Myocyte (in vitro differentiated cells): ENCODE measurements at regions not wholly inside any gene's neighbourhood (a gene's known extent, or its start where the extent isn't known, plus 50 kb on each side); places are given as distances from the start of the nearest gene placed in this dataset.
"Not testable (repeated sequence)": the region's sequence is repeated elsewhere in the genome, so short reads cannot be mapped to it uniquely, and the experiment has no call there.

ENCODE experiments used
- DNase-seq: peaks from one replicate; pipeline ENCODE4 v3.0.0-alpha.2; 2012; ENCODE audit warnings: low read depth

DNA sequence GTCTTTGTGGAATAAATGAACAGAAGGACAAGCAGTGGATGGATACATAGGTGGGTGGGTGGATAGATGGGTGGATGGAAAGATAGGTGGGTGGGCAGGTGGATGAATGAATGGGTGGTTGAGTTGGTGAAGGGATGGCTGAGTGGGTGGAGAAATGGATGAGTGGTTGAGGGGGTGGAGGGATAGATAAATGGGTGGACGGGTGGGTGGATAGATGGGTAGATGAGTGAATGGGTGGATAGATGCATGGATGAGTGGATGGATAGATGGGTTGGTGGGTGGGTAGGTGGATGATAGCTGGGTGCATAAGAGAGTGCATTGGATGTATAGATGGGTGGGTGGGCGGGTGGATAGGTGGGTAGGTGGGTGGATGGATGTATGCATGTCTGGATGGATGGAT, 63.5 kb downstream of the UNC93B1 start:
- not testable (repeated sequence) for DNase-seq

DNA sequence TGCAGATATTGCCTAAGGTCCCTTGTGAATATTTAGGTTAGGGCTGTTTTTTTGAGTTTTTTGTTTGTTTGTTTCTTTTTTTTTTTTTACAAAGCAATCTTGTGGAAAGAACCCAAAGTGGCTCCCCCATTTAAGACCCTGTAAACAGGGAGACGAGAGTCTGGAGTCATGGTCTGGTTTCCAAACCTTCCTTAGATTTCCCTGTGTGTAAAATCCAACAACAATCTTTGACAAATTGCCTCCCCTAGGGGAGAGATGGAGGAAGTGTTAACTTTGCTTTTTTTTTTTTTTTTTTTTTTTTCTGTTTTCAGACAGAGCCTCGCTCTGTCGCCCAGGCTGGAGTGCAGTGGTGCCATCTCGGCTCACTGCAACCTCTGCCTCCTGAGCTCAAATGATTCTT, 64.9 kb downstream of the UNC93B1 start:
- not testable (repeated sequence) for DNase-seq

DNA sequence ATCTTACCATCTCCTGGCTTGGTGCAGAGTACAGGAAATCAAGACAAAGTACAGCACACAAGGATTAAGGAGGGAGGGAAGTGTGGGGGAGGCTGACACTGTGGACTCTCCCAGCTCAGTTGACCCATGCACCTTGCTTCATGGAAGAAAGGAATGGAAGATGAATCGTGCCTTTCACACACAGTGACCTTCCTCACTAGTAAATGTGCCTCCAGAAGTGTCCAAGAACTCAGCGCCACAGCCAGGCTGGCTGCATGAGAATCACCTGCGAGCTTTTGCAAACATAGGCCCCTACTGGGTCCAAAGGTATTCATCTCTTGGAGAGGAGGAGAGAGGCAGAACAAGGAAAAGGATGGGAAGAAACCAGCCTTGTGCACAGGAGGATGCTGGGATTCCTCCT, 65.5 kb downstream of the UNC93B1 start:
- DNase-seq: not testable (repeated sequence)

DNA sequence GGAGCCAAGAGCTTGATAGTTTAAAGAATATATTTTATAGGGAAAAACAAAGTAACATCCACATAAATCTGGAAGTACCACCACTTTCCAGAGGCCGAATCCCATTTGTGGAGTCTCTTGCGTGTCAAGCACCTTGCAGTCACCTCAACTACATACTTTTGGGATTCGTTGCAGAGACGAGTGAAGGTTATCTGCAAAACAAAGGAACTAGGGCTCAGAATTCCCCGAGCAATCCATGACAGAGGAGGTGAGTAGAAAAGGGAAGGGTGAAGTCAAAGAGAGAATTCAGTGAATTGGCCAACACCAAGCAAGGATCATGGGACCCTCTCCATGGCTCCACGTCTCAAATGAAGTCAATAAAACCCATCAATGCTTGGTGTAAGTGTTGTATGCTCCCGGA, 80.3 kb downstream of the UNC93B1 start:
- not testable (repeated sequence) for DNase-seq

DNA sequence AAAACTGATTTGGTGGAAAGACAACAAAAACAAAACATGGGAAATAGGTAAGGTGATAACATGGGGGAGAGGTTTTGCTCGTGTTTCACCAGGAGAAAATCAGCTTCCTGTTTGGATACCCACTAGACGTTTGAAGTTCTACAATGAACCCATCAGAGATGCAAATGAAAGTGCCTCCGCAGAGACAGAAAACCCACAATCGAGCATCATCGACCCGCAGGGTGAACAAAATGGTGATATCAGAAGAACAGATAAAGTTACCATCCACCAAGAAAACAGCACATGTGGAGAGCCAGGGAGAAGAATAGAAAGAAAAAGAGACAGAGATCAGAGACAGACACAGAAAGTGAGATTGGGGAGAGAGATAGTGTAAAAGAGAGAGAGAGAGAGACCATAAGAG, 83.4 kb downstream of the UNC93B1 start:
- DNase-seq: not testable (repeated sequence)

DNA sequence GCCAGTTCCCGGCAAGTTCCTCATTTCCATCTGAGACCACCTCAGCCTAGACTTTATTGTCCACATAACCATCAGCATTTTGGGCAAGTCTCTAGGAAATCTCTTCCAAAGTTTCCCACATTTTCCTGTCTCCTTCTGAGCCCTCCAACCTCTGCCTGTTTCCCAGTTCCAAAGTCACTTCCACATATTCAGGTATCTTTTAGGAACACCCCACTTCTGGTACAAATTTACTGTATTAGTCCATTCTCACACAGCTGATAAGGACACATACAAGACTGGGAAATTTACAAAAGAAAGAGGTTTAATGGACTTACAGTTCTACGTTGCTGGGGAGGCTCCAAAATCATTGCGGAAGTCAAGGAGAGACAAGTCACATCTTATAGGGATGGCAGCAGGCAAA, 91.7 kb downstream of the UNC93B1 start:
- not testable (repeated sequence) for DNase-seq

DNA sequence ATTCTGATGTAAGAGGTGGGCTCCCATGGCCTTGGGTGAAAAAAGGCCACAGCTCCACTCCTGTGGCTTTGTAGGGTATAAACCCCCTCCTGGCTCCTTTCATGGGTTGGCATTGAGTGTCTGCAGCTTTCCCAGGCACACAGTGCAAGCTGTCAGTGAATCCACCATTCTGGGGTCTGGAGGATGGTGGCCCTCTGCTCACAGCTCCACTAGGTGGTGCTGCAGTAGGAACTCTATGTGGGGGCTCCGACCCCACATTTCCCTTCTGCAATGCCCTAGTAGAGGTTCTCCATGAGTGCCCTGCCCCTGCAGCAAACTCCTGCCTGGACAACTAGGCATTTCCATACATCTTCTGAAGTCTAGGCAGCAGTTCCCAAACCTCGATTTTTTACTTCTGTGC, 92.7 kb downstream of the UNC93B1 start:
- DNase-seq: not testable (repeated sequence)

DNA sequence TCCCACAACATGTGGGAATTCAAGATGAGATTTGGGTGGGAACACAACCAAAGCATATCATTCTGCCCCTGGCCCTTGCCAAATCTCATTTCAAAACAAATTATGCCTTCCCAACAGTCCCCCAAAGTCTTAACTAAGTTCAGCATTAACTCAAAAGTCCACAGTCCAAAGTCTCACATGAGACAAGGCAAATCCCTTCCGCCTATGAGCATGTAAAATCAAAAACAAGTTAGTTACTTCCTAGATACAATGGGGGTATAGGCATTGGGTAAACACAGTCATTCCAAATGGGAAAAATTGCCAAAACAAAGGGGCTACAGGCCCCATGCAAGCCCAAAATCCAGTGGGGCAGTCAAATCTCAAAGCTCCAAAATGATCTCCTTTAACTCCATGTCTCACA, 93.1 kb downstream of the UNC93B1 start:
- DNase-seq: not testable (repeated sequence)

DNA sequence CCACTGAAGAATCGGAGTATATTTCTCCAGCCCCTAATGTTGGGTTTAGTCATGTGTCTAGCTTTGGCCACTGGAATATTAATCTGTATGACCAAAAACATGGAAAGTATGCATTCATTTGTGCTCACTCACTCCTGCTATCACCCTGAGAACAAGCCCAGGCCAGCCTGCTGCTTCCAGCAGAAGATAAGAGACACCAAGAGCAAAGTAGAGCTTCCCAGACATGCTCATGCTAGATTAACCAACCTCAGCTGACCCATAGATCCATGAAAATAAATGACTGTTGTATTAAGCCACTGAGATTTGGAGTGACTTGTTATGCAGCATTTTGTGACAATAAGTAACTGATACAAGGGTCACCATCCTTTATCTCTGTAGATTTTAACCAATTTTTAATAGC, 96.9 kb downstream of the UNC93B1 start:
- not testable (repeated sequence) for DNase-seq

DNA sequence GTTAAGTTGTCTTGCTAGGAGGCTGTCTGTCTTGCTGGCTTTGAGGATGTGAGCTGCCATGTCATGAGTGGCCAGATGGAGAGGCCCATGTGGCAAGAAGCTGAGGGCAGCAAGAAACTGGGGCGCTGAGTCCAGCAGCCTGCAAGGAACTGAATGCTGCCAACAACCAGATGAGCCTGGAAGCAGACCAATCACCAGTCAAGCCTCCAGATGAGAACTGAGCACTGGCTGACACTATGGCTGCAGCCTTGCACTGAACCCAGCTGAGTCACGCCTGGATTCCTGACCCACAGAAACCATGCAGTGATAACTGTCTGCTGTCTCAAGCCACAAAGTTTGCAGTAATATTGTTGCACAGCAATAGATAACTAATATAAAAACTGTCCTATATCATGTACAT, 104.4 kb downstream of the UNC93B1 start:
- DNase-seq: not testable (repeated sequence)

DNA sequence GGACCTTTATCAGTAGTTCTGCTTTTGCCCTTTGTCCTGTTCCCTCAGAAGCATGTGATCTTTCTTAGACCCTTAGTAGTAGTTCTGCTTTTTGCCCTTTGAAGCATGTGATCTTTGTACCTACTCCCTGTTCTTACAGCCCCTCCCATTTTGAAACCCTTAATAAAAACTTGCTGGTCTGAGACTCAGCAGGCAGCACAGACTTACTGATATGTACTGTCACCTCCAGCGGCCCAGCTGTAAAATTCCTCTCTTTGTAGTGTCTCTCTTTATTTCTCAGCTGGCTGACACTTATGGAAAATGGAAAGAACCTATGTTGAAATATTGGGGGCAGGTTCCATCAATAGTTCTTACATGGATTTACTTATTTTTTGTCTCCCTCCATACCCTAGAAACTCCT, 110.4 kb downstream of the UNC93B1 start:
- DNase-seq: not testable (repeated sequence)

DNA sequence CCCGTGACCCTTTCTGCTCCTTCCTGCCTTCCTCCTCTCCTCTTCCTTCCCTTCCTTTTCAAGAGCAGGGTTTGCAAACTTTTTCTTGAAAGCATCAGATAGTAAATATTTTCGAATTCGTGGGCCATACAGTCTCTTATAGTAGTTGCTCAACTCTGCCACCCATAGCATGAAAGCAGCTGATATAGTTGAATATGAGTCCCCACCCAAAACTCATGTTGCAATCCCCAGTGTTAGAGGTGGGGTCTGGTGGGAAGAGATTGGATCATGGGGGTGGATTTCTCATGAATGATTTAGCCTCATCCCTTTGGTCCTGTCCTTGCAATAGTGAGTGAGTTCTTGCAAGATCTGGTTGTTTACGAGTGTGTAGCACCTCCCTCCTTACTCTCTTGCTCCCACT, 114.3 kb downstream of the UNC93B1 start:
- not testable (repeated sequence) for DNase-seq

DNA sequence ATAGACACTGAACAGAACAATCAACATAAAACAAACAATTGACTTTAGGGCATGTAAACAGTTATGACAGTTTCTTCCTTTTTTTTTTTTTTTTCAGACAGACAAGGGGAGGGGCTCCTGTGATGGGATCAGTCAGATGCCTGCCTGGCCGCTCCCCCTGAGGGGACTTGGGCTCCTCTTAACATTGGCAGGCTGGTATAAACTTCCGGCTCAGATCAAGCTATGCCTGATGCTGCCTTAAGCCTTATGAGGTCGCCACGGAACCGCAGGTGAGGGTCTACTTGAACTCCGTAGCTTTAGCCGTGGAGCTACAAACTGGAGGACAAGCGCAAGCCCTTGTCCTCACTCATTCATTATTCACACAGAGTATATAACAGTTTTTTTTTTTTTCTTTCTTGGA, 115.8 kb downstream of the UNC93B1 start:
- DNase-seq: not testable (repeated sequence)

DNA sequence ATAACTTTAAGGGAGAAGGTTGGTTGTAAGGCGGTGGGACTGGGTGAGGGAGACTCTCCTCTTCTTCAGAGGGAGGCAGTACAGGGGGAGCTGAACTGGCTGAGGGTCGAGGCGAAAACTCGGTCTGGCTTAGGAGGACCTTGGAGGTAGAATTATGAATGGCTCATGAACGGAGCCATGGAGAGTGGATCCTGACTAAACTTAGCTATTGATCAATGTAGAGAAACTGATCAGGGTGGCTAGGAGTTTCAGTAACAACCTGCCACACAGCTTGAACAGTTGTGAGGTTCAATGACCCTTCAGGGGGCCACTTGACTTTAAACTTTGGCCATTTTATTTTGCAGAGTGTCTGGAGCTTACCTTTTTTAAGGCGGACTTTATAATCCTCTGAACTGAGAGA, 117.2 kb downstream of the UNC93B1 start:
- not testable (repeated sequence) for DNase-seq

DNA sequence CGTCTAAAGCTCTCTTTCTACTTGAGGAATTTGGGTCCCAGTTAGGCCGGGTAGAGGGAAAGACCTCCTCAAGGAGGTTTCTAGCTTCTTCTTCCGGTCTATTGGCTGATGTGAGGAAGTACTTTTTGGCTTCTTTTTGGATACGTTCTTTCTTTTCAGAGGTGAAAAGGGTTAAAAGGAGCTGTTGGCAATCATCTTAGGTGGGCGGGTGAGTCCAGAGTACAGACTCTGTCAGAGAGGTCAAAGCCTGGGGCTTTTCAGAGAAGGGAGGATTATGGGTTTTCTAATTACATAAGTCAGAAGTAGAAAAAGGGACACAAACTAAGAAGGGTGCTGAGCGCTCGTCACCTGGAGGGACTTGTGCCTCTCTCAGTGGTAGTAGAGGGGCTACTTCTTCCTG, 117.7 kb downstream of the UNC93B1 start:
- DNase-seq: not testable (repeated sequence)

DNA sequence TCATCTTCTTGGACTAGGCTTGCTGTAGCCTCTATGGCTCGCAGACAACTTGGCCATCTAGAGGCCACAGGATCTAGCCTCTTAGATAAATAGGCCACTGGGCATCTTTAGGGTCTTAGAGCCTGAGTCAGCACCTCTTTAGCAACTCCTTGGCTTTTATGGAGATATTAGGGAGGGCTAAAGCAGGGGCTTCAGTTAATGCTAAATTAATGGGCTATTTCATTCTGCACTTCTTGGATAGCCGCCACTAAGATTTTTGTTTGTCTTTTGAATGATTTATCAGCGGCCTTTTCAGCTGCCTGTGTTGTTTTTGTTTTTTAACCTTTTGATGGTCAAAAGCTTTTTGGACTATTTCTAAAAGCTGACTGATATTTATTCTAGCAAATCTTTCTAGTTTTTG, 118.3 kb downstream of the UNC93B1 start:
- not testable (repeated sequence) for DNase-seq

DNA sequence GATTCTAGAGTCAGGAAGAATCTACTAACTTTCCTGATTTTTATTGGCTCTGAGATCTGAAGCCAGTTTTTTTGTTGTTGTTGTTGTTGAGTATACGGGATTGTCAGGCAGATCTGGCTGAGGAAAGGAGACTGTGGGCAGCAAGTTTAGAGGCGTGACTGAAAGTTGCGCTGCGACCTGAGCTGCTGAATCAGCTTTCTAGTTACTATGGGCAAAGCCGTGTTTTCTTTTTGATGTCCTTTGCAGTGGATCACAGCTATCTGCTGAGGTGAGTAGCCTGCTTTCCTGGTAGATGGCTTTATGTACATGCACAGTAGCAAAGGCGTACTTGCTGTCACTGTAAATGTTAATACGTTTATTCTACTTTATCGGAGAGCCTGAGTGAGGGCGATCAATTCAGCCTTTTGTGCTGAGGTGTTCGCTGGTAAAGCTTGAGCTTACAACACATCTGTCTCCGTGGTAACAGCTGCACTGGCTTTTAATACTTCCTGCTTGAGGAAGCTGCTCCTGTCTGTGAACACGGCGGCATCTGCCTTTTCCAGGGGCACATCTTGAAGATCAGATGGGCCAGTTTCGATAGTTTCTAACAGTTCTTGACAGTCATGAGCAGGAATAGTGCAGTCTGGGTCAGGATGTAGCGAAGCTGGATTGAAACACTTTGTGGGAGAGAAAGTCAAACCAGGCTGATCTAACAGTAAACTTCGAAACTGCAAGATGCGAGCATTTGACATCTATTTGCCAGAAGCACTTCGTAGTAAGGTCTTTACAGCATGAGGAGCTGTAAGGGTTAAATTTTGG, 118.9 kb downstream of the UNC93B1 start:
- DNase-seq: not testable (repeated sequence)

DNA sequence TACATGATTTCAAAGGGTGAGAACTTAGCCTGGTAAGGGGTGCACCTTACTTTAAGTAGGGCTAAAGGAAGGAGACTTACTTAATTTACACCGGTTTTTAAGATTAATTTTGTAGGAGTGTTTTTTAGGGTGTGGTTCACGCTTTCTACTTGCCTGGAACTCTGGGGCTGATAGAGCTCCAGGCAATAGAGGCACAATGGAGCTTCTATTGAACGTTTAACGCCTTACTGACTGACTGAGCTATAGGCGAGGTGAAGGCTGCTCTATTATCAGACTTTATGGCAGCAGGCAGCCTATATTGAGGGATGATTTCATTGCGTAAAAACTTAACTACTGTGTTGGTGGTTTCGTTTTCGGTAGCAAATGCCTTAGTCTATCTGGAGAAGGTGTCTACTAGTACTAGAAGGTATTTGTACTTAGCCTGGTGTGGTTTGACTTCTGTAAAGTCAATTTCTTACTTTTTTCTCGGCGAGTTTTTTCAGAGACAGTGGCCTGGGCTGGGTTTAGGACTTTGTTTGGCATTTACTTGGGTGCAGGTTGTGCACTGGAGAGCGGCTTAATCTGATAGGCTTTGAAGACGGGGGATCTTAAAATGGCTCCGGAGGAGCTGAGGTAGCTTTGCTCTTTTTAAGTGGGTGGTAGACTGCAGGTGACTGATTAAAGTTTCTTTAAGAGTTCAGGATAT, 119.7 kb downstream of the UNC93B1 start:
- DNase-seq: not testable (repeated sequence)

DNA sequence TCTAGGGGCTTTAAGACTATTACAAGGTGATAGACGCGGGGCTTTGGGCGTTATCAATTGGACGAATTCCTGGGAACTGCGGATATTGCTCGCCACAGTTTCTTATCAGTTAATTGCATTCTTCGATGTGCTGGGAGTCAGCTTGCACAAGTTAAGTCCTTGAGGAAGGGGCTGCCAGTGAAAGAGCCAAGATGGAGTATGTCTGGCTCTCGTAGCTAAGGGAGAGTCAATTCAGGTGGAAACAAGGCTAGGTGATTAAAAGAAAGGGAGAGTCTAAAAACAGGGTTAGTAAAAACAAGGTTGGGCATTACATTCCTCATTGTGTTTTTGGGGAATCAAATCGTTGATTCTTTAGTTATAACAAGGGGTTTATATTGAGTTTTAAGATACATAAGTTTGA, 121.6 kb downstream of the UNC93B1 start:
- not testable (repeated sequence) for DNase-seq

DNA sequence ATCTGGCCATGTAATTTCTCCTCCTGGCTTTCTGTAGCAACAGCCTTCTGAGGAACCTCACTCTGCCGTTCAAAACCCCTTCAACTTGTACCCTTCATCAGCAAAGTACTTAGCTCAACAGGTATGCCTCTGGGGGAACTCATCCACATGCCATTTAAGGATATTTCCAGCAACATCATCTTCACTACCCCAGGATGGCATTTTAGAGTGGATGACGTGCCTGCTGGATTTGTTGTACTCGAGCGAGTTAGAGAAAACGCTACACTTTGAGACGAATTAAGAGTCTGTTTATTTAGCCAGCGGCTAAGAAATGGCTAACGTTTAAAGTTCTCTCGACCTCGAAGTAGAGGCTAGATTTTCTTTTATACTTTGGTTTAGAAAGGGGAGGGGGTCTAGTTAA, 122.1 kb downstream of the UNC93B1 start:
- not testable (repeated sequence) for DNase-seq

DNA sequence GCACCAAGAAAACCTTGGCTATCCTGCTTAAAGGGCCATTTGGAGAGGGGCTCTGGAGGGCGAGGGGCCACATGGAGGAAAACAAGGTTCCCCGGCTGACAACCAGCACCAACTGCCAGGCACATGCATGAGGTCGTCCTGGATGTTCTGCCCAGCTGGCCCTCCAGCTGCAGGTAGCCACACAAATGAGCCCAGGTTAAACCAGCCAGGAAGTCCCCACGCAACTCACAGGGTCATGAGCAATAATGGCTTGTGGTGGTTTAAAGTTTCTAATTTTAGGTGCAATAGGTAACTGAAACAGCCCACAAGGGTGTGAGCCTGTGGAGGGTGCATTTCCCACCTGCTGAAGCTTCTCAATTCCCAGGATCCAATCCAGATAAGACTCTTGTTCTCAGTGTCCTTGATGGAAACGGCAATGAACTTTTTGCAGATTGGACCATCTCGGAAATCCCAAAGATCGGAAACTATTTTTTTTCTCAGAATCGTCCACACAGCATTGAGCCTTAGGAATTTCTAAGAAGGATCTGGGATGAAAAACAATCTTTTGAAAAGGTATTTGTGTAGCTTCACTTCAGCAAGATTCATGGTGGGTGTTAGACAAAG, 123.2 kb downstream of the UNC93B1 start:
- not testable (repeated sequence) for DNase-seq

DNA sequence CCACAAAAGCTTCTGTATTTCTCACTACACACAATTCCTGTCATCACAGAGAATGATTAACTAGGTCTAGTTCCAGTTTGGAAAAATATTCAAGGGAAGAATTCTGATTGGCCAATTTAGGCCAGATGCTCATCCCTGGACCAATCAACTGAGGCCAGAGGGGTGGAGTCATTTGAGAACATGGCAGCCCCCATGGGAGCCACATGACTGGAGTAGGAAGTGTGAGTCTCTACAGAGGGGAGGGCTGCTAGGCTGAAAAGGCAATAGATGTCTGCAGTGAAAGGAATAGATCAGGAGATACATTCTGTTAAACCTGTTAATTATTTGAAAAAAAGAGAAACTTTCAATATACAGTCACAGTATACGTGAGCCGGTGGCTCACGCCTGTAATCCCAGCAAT, 125.2 kb downstream of the UNC93B1 start:
- not testable (repeated sequence) for DNase-seq
